ENCODE measurements at regions not wholly inside any gene's neighbourhood (a gene's known extent, or its start where the extent isn't known, plus 50 kb on each side); places are given as distances from the start of the nearest gene placed in this dataset.

GRCh38 chr12:74481078-74481477 is 56.6 kb upstream of the ATXN7L3B start:
- DNase-seq (ENCODE audit: low spot score) = no peak
- intact Hi-C loops (cut with micrococcal nuclease; ENCODE audit: unreplicated experiment) = no loop called here
- ChIA-PET CTCF (no interaction called here), POLR2A (ENCODE audit: low non-redundant PET) (no interaction called here)
- no peaks in the 10 kb centered on the region for H3K27me3 ChIP-seq (replicated peaks; ENCODE audit: insufficient read depth, low read depth, low read length, poor library complexity)
- no TSS peak for BruUV-seq (replicated peaks)
- H3K9me3 ChIP-seq (ENCODE audit: low read depth, low read length, poor library complexity, severe bottlenecking) = no peaks in the 10 kb centered on the region
- H3K27ac ChIP-seq (ENCODE audit: low read depth, low read length, poor library complexity, severe bottlenecking) = no peak overlapping the region
- no peak for TF ChIP-seq EZH2 (IDR thresholded peaks at IDR 0.05; ENCODE audit: borderline replicate concordance, low read depth, low read length, poor library complexity, severe bottlenecking)
- no peak for TF ChIP-seq CTCF (conservative IDR thresholded peaks at IDR 0.05; ENCODE audit: low read depth, low read length)
- H3K4me1 ChIP-seq (ENCODE audit: insufficient read depth, low read length, poor library complexity, severe bottlenecking) = no peaks in the 10 kb centered on the region
- H3K4me3 ChIP-seq (ENCODE audit: low read depth, low read length, poor library complexity, severe bottlenecking) = no peak overlapping the region
- no peaks in the 10 kb centered on the region for H3K36me3 ChIP-seq (ENCODE audit: insufficient read depth, low read length, poor library complexity, severe bottlenecking)

GRCh38 chr12:74482115-74482514 is 55.5 kb upstream of the ATXN7L3B start:
- ChIA-PET POLR2A (ENCODE audit: low non-redundant PET) (no interaction called here), CTCF (no interaction called here)
- intact Hi-C loops (cut with micrococcal nuclease; ENCODE audit: unreplicated experiment) = no loop called here
- Histone ChIP-seq H3K4me3 (ENCODE audit: low read depth, low read length, poor library complexity, severe bottlenecking) (no peak overlapping the region), H3K9me3 (ENCODE audit: low read depth, low read length, poor library complexity, severe bottlenecking) (no peaks in the 10 kb centered on the region), H3K4me1 (ENCODE audit: insufficient read depth, low read length, poor library complexity, severe bottlenecking) (no peaks in the 10 kb centered on the region), H3K27ac (ENCODE audit: low read depth, low read length, poor library complexity, severe bottlenecking) (no peak overlapping the region), H3K36me3 (ENCODE audit: insufficient read depth, low read length, poor library complexity, severe bottlenecking) (no peaks in the 10 kb centered on the region), H3K27me3 (replicated peaks; ENCODE audit: insufficient read depth, low read depth, low read length, poor library complexity) (no peaks in the 10 kb centered on the region)
- no peak for TF ChIP-seq EZH2 (IDR thresholded peaks at IDR 0.05; ENCODE audit: borderline replicate concordance, low read depth, low read length, poor library complexity, severe bottlenecking)
- no peak for TF ChIP-seq CTCF (conservative IDR thresholded peaks at IDR 0.05; ENCODE audit: low read depth, low read length)
- no TSS peak for BruUV-seq (replicated peaks)
- no peak for DNase-seq (ENCODE audit: low spot score)

GRCh38 chr12:74483057-74483456 is 54.6 kb upstream of the ATXN7L3B start:
- POLR2A ChIA-PET (ENCODE audit: low non-redundant PET) = no interaction called here
- H3K27ac ChIP-seq (ENCODE audit: low read depth, low read length, poor library complexity, severe bottlenecking) = no peak overlapping the region
- TF ChIP-seq CTCF (conservative IDR thresholded peaks at IDR 0.05; ENCODE audit: low read depth, low read length) = no peak
- no peak for TF ChIP-seq EZH2 (IDR thresholded peaks at IDR 0.05; ENCODE audit: borderline replicate concordance, low read depth, low read length, poor library complexity, severe bottlenecking)
- no TSS peak for BruUV-seq (replicated peaks)
- H3K36me3 ChIP-seq (ENCODE audit: insufficient read depth, low read length, poor library complexity, severe bottlenecking) = no peaks in the 10 kb centered on the region
- DNase-seq (ENCODE audit: low spot score) = no peak
- CTCF ChIA-PET = no interaction called here
- no peaks in the 10 kb centered on the region for H3K9me3 ChIP-seq (ENCODE audit: low read depth, low read length, poor library complexity, severe bottlenecking)
- H3K4me3 ChIP-seq (ENCODE audit: low read depth, low read length, poor library complexity, severe bottlenecking) = no peak overlapping the region
- H3K27me3 ChIP-seq (replicated peaks; ENCODE audit: insufficient read depth, low read depth, low read length, poor library complexity) = no peaks in the 10 kb centered on the region
- H3K4me1 ChIP-seq (ENCODE audit: insufficient read depth, low read length, poor library complexity, severe bottlenecking) = no peaks in the 10 kb centered on the region
- intact Hi-C loops (cut with micrococcal nuclease; ENCODE audit: unreplicated experiment) = no loop called here

Measured in A673 (cell line).